Kidney epithelial cell (primary cell): ENCODE measurements at regions not wholly inside any gene's neighbourhood (a gene's known extent, or its start where the extent isn't known, plus 50 kb on each side); places are given as distances from the start of the nearest gene placed in this dataset.

Experiments used
- DNase-seq: peaks from one replicate; pipeline ENCODE4 v3.0.0-alpha.2; 2010; ENCODE audit warnings: low read depth
- H3K27me3 ChIP-seq: 2 replicates; pipeline ENCODE4 v1.6.0; 2011; ENCODE audit warnings: low read length; ENCODE audit not compliant: control insufficient read depth, insufficient read depth
- H3K36me3 ChIP-seq: 2 replicates; pipeline ENCODE4 v1.5.1; 2011; ENCODE audit warnings: low read length; ENCODE audit not compliant: control insufficient read depth, insufficient read depth
- H3K4me3 ChIP-seq: 2 replicates; pipeline ENCODE4 v1.5.1; 2011; ENCODE audit warnings: low read depth, mild to moderate bottlenecking, control low read depth, low read length
- TF ChIP-seq, protein P1 (sequence below): IDR thresholded peaks from 2 replicates; pipeline ENCODE4 v1.5.1; 2011; ENCODE audit warnings: mild to moderate bottlenecking, moderate library complexity, low read length, control low read depth, inconsistent platforms; ENCODE audit not compliant: insufficient read depth, poor library complexity, severe bottlenecking

DNA sequence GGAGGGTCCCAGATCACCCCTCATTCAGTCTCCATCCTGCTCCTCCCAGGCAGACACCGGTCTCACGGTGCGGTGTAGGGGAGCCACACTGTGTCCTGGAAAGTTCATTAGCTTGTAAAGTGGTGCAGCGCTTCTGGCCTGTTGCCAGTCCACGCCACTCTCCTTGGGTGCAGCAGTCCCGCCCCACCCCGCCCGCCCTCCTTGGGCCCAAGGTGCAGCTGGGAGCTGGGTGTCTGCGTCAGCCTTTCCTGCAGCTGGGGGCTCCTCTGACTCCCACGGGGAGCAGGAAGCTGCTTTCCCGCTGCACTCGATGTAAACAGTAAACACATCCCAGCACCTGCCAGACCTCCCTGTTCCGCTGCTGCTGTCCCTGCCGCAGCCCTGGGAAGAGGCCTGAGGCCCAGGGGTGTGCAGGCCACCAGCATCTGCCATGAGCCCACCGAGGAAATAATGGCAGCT is 53.8 kb upstream of the ASB18 start:
- no peak for DNase-seq
- TF ChIP-seq, protein P1, sequence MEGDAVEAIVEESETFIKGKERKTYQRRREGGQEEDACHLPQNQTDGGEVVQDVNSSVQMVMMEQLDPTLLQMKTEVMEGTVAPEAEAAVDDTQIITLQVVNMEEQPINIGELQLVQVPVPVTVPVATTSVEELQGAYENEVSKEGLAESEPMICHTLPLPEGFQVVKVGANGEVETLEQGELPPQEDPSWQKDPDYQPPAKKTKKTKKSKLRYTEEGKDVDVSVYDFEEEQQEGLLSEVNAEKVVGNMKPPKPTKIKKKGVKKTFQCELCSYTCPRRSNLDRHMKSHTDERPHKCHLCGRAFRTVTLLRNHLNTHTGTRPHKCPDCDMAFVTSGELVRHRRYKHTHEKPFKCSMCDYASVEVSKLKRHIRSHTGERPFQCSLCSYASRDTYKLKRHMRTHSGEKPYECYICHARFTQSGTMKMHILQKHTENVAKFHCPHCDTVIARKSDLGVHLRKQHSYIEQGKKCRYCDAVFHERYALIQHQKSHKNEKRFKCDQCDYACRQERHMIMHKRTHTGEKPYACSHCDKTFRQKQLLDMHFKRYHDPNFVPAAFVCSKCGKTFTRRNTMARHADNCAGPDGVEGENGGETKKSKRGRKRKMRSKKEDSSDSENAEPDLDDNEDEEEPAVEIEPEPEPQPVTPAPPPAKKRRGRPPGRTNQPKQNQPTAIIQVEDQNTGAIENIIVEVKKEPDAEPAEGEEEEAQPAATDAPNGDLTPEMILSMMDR, result no peak
- H3K27me3 ChIP-seq, result no peaks in the 10 kb centered on the region
- H3K4me3 ChIP-seq, result no peak overlapping the region
- no peaks in the 10 kb centered on the region for H3K36me3 ChIP-seq

GRCh38 chr2:236318401-236318800 is 54.2 kb upstream of the ASB18 start:
- H3K27me3 ChIP-seq, result no peaks in the 10 kb centered on the region
- no peak overlapping the region for H3K4me3 ChIP-seq
- TF ChIP-seq, protein P1, result no peak
- no peak for DNase-seq
- H3K36me3 ChIP-seq, result no peaks in the 10 kb centered on the region

- no peak overlapping the region for H3K4me3 ChIP-seq
- H3K27me3 ChIP-seq, result no peaks in the 10 kb centered on the region
- H3K36me3 ChIP-seq, result no peaks in the 10 kb centered on the region
- TF ChIP-seq, protein P1, result no peak
- DNase-seq, result no peak
These were observed 54.8 kb upstream of the ASB18 start for GRCh38 chr2:236319036-236319435.

DNA sequence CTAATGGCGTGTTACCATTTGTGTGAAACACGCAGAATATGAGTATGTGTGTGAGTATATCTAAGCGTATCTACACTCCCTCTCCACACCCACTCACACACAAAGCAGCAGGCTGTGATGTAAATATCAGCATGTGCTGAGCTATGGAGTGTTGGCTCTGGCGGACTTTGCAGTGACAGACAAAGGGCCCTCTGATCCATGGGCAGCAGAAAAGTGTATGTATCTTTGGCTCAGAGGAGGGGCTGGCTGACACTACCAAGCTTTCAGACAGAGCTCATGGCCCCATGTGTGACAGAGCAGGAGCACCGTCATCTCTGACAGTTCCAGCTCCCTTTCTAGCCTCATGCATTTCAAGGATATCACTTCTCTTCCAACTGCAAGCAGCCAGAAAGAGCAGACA is 57.2 kb upstream of the ASB18 start:
- TF ChIP-seq, protein P1, result no peak
- Histone ChIP-seq H3K4me3 (no peak overlapping the region), H3K36me3 (no peaks in the 10 kb centered on the region), H3K27me3 (no peaks in the 10 kb centered on the region)
- no peak for DNase-seq

- TF ChIP-seq, protein P1, result no peak
- no peak for DNase-seq
These were observed 69.4 kb upstream of the ASB18 start for GRCh38 chr2:236333417-236334121.

More at GRCh38 chr2:236333417-236334121, 69.4 kb upstream of the ASB18 start:
- Histone ChIP-seq H3K4me3 (no peak overlapping the region), H3K36me3 (no peaks in the 10 kb centered on the region), H3K27me3 (no peaks in the 10 kb centered on the region)
